PC-3 (cell line): ENCODE measurements at regions not wholly inside any gene's neighbourhood (a gene's known extent, or its start where the extent isn't known, plus 50 kb on each side); places are given as distances from the start of the nearest gene placed in this dataset.

ENCODE experiments used
- EZH2 ChIP-seq: fragments of 300-600 bp; sonication (generic); IDR thresholded peaks from one replicate; pipeline ENCODE4 v1.6.1; 2017; ENCODE audit warnings: antibody characterized with exemption, mild to moderate bottlenecking, low read length; ENCODE audit not compliant: unreplicated experiment
- EZH2phosphoT487 ChIP-seq: fragments of 300-600 bp; sonication (generic); IDR thresholded peaks from 2 replicates; pipeline ENCODE4 v1.6.1; 2018; ENCODE audit warnings: mild to moderate bottlenecking, antibody characterized with exemption, low read length, borderline replicate concordance
- TF ChIP-seq, protein P1 (sequence below): fragments of 300-600 bp; sonication (generic); conservative IDR thresholded peaks from 2 replicates; pipeline ENCODE4 v1.5.1; 2017; ENCODE audit warnings: antibody characterized with exemption, low read depth, mild to moderate bottlenecking, low read length

DNA sequence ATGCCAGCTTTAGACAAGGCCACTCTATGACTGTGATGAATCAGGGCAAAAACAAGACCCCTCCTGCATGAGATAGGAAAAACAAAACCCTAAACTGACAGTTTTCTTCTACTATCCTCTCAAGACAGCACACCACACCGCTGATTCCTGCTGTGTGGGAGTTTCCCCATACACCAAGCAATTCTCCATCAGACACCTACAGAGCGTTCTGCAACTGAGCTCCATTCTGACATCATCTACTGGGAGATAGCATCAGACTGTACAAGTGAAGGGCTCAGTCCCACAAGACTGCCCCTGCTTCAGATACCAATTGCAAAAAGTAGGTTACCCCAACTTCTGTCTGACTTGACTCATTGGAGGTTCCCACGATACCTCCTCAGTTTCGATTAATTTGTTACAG lies 130.6 kb downstream of the TSN start:
- TF ChIP-seq, protein P1, sequence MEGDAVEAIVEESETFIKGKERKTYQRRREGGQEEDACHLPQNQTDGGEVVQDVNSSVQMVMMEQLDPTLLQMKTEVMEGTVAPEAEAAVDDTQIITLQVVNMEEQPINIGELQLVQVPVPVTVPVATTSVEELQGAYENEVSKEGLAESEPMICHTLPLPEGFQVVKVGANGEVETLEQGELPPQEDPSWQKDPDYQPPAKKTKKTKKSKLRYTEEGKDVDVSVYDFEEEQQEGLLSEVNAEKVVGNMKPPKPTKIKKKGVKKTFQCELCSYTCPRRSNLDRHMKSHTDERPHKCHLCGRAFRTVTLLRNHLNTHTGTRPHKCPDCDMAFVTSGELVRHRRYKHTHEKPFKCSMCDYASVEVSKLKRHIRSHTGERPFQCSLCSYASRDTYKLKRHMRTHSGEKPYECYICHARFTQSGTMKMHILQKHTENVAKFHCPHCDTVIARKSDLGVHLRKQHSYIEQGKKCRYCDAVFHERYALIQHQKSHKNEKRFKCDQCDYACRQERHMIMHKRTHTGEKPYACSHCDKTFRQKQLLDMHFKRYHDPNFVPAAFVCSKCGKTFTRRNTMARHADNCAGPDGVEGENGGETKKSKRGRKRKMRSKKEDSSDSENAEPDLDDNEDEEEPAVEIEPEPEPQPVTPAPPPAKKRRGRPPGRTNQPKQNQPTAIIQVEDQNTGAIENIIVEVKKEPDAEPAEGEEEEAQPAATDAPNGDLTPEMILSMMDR: no peak
- TF ChIP-seq EZH2: no peak
- TF ChIP-seq EZH2phosphoT487: no peak
